ENCODE measurements at regions not wholly inside any gene's neighbourhood (a gene's known extent, or its start where the extent isn't known, plus 50 kb on each side); places are given as distances from the start of the nearest gene placed in this dataset.

GRCh38 chr15:36329592-36329991 is 249.8 kb upstream of the CDIN1 start:
- TF ChIP-seq CTCF (IDR thresholded peaks at IDR 0.05) (no peak), POLR2A (IDR thresholded peaks at IDR 0.05) (no peak)
